Urinary bladder (tissue), 3 donors: ENCODE measurements at regions not wholly inside any gene's neighbourhood (a gene's known extent, or its start where the extent isn't known, plus 50 kb on each side); places are given as distances from the start of the nearest gene placed in this dataset.
"Not testable (repeated sequence)": the region's sequence is repeated elsewhere in the genome, so short reads cannot be mapped to it uniquely, and the experiment has no call there.

Experiments
- DNase-seq: peaks from one replicate; pipeline ENCODE4 v3.0.0-alpha.2; 2015; ENCODE audit errors: extremely low spot score
- H3K27ac ChIP-seq: one replicate; pipeline ENCODE4 v1.5.1; 2013; ENCODE audit warnings: low read depth, mild to moderate bottlenecking, moderate library complexity
- H3K36me3 ChIP-seq: one replicate; pipeline ENCODE4 v1.6.1; 2013; ENCODE audit warnings: mild to moderate bottlenecking, moderate library complexity; ENCODE audit not compliant: insufficient read depth
- H3K4me1 ChIP-seq: one replicate; pipeline ENCODE4 v1.6.1; 2013; ENCODE audit warnings: mild to moderate bottlenecking, moderate library complexity; ENCODE audit not compliant: insufficient read depth
- H3K4me3 ChIP-seq: one replicate; pipeline ENCODE4 v1.5.1; 2013; ENCODE audit warnings: low read depth, low read length
- WGBS: extraction: QIAGEN DNeasy Blood & Tissue Kit; methylation state at CpG from one replicate; pipeline ENCODE4 v1.1.7; 2013; 5-methylcytosine and 5-hydroxymethylcytosine counted together
- donor health status: healthy with polysubstance abuse.
- donor health status: healthy.

GRCh38 chr11:45000918-45001317 lies 50.2 kb upstream of the TP53I11 start:
- DNase-seq = no peak
- whole genome bisulfite sequencing = 86% methylated on average over 4 of the region's 4 CpGs
- no peak overlapping the region for H3K27ac ChIP-seq
- H3K4me3 ChIP-seq = no peak overlapping the region
- no peaks in the 10 kb centered on the region for H3K36me3 ChIP-seq
- H3K4me1 ChIP-seq = no peaks in the 10 kb centered on the region

DNA sequence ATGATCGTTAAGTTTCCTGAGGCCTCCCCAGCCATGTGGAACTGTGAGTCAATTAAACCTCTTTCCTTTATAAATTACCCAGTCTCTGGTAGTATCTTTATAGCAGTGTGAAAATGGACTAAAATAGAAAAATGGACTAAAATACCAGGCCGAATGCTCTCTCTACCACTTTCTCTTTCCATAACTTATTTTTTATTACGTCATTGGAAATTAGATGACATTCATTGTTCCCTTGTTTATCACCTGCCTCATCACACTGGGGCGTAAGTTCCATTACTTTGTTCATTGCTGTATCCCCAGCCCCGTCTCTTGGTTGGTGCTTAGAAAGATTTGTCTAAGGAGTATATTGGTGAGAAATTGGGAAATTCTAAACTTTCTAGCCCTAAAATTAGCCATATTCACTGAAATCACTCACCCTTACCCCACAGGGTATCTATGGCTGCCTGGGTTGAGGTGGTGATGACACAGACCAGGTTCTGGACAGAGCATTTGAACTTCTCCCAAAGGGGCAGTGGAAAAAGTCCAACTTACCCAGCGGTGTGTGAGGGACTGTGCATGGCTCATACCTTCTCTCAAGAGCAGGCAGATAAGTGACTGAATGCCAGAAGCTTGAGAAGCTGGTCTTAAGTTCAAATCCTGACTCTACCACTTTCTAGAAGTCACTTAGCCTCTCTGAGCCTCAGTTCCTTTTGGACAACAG lies 50.9 kb upstream of the TP53I11 start:
- Histone ChIP-seq H3K4me3 (no peak overlapping the region), H3K27ac (no peak overlapping the region), H3K36me3 (no peaks in the 10 kb centered on the region), H3K4me1 (no peaks in the 10 kb centered on the region)
- 79% methylated on average over 6 of the region's 6 CpGs for WGBS
- DNase-seq = no peak

GRCh38 chr11:45005106-45005505 lies 54.4 kb upstream of the TP53I11 start:
- DNase-seq = no peak
- no peak overlapping the region for H3K4me3 ChIP-seq
- WGBS = 94% methylated on average over 1 of the region's 1 CpG
- no peaks in the 10 kb centered on the region for H3K36me3 ChIP-seq
- H3K27ac ChIP-seq = no peak overlapping the region
- no peaks in the 10 kb centered on the region for H3K4me1 ChIP-seq

- 73% methylated on average over 8 of the region's 8 CpGs for WGBS
- H3K36me3 ChIP-seq = no peaks in the 10 kb centered on the region
- H3K27ac ChIP-seq = no peak overlapping the region
- DNase-seq = no peak
- H3K4me3 ChIP-seq = no peak overlapping the region
- H3K4me1 ChIP-seq = no peaks in the 10 kb centered on the region
Observed at GRCh38 chr11:45007011-45007410, 56.3 kb upstream of the TP53I11 start.

GRCh38 chr11:45015983-45016382 lies 65.3 kb upstream of the TP53I11 start:
- not testable (repeated sequence) for DNase-seq, H3K4me1 ChIP-seq, H3K27ac ChIP-seq, H3K36me3 ChIP-seq, H3K4me3 ChIP-seq
- 64% methylated on average over 5 of the region's 5 CpGs for WGBS

DNA sequence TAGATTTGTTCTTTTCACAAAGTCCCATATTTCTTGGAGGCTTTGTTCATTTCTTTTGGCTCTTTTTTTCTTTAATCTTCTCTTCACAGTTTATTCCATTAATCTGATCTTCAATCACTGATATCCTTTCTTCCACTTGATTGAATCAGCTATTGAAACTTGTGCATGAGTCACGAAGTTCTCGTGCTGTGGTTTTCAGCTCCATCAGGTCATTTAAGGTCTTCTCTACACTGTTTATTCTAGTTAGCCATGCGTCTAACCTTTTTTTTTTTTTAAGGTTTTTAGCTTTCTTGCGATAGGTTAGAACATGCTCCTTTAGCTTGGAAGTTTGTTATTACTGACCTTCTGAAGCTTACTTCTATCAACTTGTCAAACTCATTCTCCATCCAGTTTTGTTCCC lies 65.8 kb upstream of the TP53I11 start:
- WGBS = 70% methylated on average over 4 of the region's 4 CpGs
- not testable (repeated sequence) for H3K4me3 ChIP-seq, DNase-seq, H3K4me1 ChIP-seq, H3K36me3 ChIP-seq, H3K27ac ChIP-seq

DNA sequence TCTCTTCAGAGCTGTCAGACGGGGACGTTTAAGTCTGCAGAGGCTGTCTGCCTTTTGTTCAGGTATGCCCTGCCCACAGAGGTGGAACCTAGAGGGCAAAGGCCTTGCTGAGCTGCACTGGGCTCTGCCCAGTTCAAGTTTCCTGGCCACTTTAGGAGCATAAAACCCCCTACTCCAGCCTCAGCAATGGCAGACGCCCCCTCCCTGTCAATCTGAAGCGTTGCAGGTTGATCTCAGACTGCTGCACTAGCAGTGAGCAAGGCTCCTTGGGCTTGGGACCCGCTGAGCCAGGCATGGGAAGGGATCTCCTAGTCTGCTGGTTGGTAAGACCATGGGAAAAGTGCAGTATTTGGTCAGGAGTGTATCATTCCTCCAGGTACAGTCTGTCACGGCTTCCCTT lies 66.6 kb upstream of the TP53I11 start:
- no peak for DNase-seq
- Histone ChIP-seq H3K36me3 (no peaks in the 10 kb centered on the region), H3K4me1 (no peaks in the 10 kb centered on the region), H3K4me3 (no peak overlapping the region), H3K27ac (no peak overlapping the region)
- WGBS = 63% methylated on average over 6 of the region's 6 CpGs

- Histone ChIP-seq H3K4me1 (no peaks in the 10 kb centered on the region), H3K4me3 (no peak overlapping the region), H3K36me3 (no peaks in the 10 kb centered on the region), H3K27ac (no peak overlapping the region)
- DNase-seq = no peak
Observed at GRCh38 chr11:45021001-45021400, 70.3 kb upstream of the TP53I11 start.

DNA sequence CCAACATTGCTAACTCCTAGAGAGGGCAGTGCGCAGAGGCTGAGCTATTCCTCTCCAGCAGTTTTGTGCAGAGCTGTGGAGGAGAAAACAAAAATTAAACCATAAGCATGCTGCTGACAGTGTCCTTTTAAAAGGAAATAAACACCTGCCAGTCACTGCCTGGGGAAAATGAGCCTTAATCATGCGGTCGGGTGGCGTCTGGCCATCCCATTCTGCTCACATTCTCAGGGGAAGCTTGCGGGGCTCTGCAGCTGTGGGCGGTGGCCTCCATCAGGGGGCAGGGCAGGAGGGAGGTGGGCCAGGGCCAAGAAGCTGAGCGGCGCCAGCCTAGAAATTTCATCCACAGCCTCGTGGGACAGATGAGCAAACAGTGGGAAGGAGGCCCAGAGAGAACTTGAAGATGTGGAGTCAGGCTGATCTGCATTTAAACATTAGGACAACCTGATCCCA lies 71.0 kb upstream of the TP53I11 start:
- H3K4me3 ChIP-seq = no peak overlapping the region
- no peaks in the 10 kb centered on the region for H3K36me3 ChIP-seq
- peak; percentile 50 for DNase-seq
- H3K27ac ChIP-seq = no peak overlapping the region
- WGBS = 22% methylated on average over 9 of the region's 9 CpGs
- no peaks in the 10 kb centered on the region for H3K4me1 ChIP-seq

DNA sequence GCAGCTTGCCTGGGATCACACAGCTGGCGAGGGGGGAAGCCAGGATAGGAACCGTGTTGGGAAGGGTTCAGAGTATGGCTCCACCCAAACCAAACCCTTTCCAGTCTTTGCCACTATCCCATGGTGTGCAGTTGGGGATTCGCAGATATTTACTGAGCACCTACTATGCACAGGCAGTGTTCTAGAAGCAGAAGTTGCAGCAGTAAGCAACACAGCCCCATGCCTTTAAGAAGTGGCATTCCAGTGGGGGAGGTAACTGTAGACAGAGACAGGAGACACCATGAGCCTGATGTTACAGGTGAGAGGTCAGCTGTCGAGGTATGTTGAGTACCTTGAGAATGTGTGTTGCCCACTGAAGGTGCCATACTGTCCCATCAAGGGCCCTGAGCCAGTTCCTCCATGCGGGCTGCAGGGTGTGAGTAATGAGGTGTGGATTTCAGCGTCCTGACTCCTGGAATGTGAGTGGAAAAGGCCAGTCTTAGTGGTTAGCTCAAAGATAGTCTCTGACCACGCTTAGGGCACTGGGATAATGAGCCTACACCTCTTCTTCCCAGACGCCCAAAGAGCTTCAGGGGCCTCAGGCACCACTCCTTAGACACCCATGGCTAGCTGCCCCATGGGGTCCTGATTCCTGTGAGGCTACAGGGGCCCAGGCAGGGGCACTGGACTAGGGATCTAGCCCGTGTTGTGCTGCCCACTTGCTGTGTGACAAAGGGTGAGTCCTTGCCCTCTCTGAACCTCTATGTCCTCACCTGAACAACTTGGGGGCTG lies 71.8 kb upstream of the TP53I11 start:
- Histone ChIP-seq H3K27ac (no peak overlapping the region), H3K36me3 (no peaks in the 10 kb centered on the region), H3K4me3 (no peak overlapping the region), H3K4me1 (no peaks in the 10 kb centered on the region)
- WGBS = 68% methylated on average over 9 of the region's 9 CpGs
- no peak for DNase-seq

GRCh38 chr11:45023065-45023365 lies 72.3 kb upstream of the TP53I11 start:
- DNase-seq = no peak
- H3K36me3 ChIP-seq = no peaks in the 10 kb centered on the region
- WGBS = 76% methylated on average over 5 of the region's 5 CpGs
- no peak overlapping the region for H3K27ac ChIP-seq
- H3K4me3 ChIP-seq = no peak overlapping the region
- no peaks in the 10 kb centered on the region for H3K4me1 ChIP-seq

DNA sequence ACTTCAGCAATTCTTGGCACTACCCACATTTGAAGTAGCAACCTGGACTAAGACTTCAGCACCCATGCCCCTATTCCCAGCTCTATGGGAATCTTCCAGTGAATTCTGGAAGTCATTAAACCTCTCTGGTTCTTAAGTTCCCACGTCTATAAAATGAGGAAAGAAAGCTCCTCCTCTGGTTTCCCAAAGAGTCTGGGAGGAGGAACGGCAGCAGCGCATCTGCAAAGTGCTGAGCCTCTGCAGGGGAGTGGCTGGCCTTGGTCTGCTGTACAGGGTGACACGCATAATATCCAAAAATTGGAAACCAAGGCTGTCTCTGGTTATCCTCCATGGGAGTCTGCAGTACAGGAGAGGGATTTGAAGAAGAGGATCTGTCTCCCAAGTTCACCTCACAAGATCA lies 73.6 kb upstream of the TP53I11 start:
- no peak overlapping the region for H3K4me3 ChIP-seq
- no peak overlapping the region for H3K27ac ChIP-seq
- no peaks in the 10 kb centered on the region for H3K4me1 ChIP-seq
- 68% methylated on average over 4 of the region's 4 CpGs for WGBS
- no peaks in the 10 kb centered on the region for H3K36me3 ChIP-seq
- no peak for DNase-seq

GRCh38 chr11:45024846-45025588 lies 74.3 kb upstream of the TP53I11 start:
- Histone ChIP-seq H3K4me3 (no peak overlapping the region), H3K36me3 (no peaks in the 10 kb centered on the region), H3K4me1 (no peaks in the 10 kb centered on the region), H3K27ac (no peak overlapping the region)
- WGBS = 96% methylated on average over 4 of the region's 4 CpGs
- DNase-seq = no peak
